OCI-LY3 (cell line): ENCODE measurements at regions not wholly inside any gene's neighbourhood (a gene's known extent, or its start where the extent isn't known, plus 50 kb on each side); places are given as distances from the start of the nearest gene placed in this dataset.

Experiments
- CTCF ChIP-seq: fragments of 200-600, 300-600 bp; sonication (generic); IDR thresholded peaks from 2 replicates; pipeline ENCODE4 v1.5.1; 2014; ENCODE audit warnings: antibody characterized with exemption, low read length, low read depth
- EZH2phosphoT487 ChIP-seq: fragments of 200-600 bp; shearing (Covaris generic); IDR thresholded peaks from 2 replicates; pipeline ENCODE4 v1.6.1; 2018; ENCODE audit warnings: antibody characterized with exemption, mixed run types, low read depth

- TF ChIP-seq CTCF (no peak), EZH2phosphoT487 (no peak)
These were observed 155.6 kb downstream of the POSTN start for GRCh38 chr13:37442996-37443395.
